Adrenal gland (tissue), 9 donors: ENCODE measurements at regions not wholly inside any gene's neighbourhood (a gene's known extent, or its start where the extent isn't known, plus 50 kb on each side); places are given as distances from the start of the nearest gene placed in this dataset.
"Not testable (repeated sequence)": the region's sequence is repeated elsewhere in the genome, so short reads cannot be mapped to it uniquely, and the experiment has no call there.

Experiments used
- DNase-seq, 7 donors: peaks; one replicate each; pipeline ENCODE4 v3.0.0-alpha.2; 2019 to 2020
- H3K27ac ChIP-seq, 5 donors: fragments of 200-600 bp; sonication (generic) in 4 of 5; 1 replicate in 3 of 5; 2 replicates in 2 of 5; pipeline versions ENCODE4 v1.5.1 to v1.8.0; 2016 to 2020; ENCODE audit warnings: mild to moderate bottlenecking in 1 of 5
- H3K27me3 ChIP-seq: fragments of 200-600 bp; 2 replicates; pipeline ENCODE4 v1.8.0; 2021
- H3K36me3 ChIP-seq, 2 donors: fragments of 200-600 bp; replicated peaks in 1 of 2; 1 replicate in 1 of 2; 2 replicates in 1 of 2; pipeline versions ENCODE4 v1.5.1 to v1.8.0; 2018 to 2022
- H3K4me1 ChIP-seq, 2 donors: fragments of 200-600 bp; replicated peaks in 1 of 2; 1 replicate in 1 of 2; 2 replicates in 1 of 2; pipeline versions ENCODE4 v1.5.1 to v1.8.0; 2018 to 2021
- H3K4me3 ChIP-seq, 4 donors: fragments of 200-600 bp; sonication (generic) in 3 of 4; one replicate each; pipeline ENCODE4 v1.5.1; 2016 to 2018
- H3K9me3 ChIP-seq, 3 donors: fragments of 200-600 bp; sonication (generic) in 1 of 3; replicated peaks in 1 of 3; 1 replicate in 2 of 3; 2 replicates in 1 of 3; pipeline versions ENCODE4 v1.5.1 to v1.8.0; 2016 to 2021
- CTCF ChIP-seq, 6 experiments: fragments of 450-650 bp in 4 of 6; fragments of 200-600 bp in 2 of 6; sonication (generic) in 1 of 6; IDR thresholded peaks; 1 replicate in 5 of 6; 2 replicates in 1 of 6; pipeline versions ENCODE4 v1.5.1 to v1.8.0; 2016 to 2021; ENCODE audit warnings: antibody characterized with exemption in 6 of 6, mild to moderate bottlenecking in 2 of 6, moderate library complexity in 1 of 6
- POLR2A ChIP-seq, 2 donors: fragments of 450-650 bp; IDR thresholded peaks; one replicate each; pipeline ENCODE4 v1.6.1; 2017; ENCODE audit warnings: antibody characterized with exemption in 2 of 2, mild to moderate bottlenecking in 2 of 2, moderate library complexity in 1 of 2
- WGBS, 4 donors: extraction: QIAGEN DNeasy Blood & Tissue Kit in 2 of 4; methylation state at CpG; one replicate each; pipeline versions ENCODE4 v1.1.5 to v1.1.7; 2013 to 2017; 5-methylcytosine and 5-hydroxymethylcytosine counted together
- intact Hi-C, 2 donors: fragments of 100-400 bp; cut with DNase I; formaldehyde crosslinking; loops; one replicate each; pipeline versions ENCODE4 v1.14.1 to v1.15.0; 2022 to 2023
- donor health status: healthy with polysubstance abuse.
- donor health status: Bipolar disorder and iron deficiency.
- donor health status: DM: yes; HTN: yes; CAD: no.
- donor health status: DM: no; HTN: no; CAD: no.
- donor health status: DM: no; HTN: no; CAD: no.

DNA sequence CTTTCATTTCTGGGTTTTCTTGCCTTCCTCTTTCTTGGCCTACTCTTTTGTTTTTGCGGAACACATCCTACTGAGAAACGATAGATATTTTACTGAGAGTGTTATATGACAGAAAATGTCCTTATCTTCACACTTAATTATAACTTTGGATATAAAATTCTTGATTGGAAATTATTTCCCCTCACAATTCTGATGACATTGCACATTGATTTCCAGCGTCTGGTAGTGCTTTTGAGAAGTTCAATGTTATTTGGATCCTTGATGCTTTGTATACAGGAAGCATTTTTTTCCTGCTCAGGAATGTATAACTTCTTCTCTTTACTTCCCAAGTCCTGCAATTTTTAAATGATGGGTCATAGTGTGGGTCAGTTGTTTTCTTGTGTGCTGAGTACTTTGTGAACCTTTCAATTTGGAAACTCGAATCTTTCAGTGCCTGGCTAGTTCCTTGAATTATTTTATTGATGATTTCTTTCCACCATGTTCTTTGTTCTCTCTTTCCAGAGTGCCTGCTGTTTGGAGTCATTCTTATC lies 183.9 kb downstream of the PDCD6IP start:
- Histone ChIP-seq H3K27me3 (no peaks in the 10 kb centered on the region), H3K36me3 (no peaks in the 10 kb centered on the region), H3K9me3 (no peaks in the 10 kb centered on the region), H3K4me3 (no peak overlapping the region), H3K4me1 (no peaks in the 10 kb centered on the region), H3K27ac (no peak overlapping the region)
- 68 to 78% (median 77%) methylated on average over 4 of the region's 4 CpGs for WGBS, 4 donors
- DNase-seq, result no peak
- intact Hi-C loops, result no loop called here
- TF ChIP-seq POLR2A (IDR thresholded peaks at IDR 0.05) (no peak), CTCF (IDR thresholded peaks at IDR 0.05) (no peak)

DNA sequence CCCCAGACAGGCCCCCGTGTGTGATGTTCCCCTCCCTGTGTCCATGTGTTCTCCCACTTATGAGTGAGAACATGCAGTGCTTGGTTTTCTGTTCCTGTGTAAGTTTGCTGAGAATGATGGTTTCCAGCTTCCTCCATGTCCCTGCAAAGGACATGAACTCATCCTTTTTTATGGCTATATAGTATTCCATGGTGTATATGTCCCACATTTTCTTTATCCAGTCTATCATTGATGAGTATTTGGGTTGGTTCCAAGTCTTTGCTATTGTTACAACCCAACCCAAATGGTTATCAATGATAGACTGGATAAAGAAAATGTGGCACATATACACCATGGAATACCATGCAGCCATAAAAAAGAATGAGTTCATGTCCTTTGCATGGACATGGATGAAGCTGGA lies 184.5 kb downstream of the PDCD6IP start:
- 79 to 95% (median 87%) methylated on average over 1 of the region's 1 CpG for WGBS, 4 donors
- DNase-seq, H3K4me3 ChIP-seq, intact Hi-C loops, H3K9me3 ChIP-seq, H3K4me1 ChIP-seq, H3K36me3 ChIP-seq, H3K27me3 ChIP-seq, H3K27ac ChIP-seq: not testable (repeated sequence)

- intact Hi-C loops, result no loop called here
- DNase-seq, result no peak
- no peak for TF ChIP-seq CTCF (IDR thresholded peaks at IDR 0.05)
- H3K9me3 ChIP-seq, result no peaks in the 10 kb centered on the region
- H3K4me3 ChIP-seq, result no peak overlapping the region
- H3K4me1 ChIP-seq, result no peaks in the 10 kb centered on the region
- H3K36me3 ChIP-seq, result no peaks in the 10 kb centered on the region
- WGBS, 4 donors, result 79 to 93% (median 83%) methylated on average over 5 to 6 of the region's 6 CpGs
- no peak overlapping the region for H3K27ac ChIP-seq
- no peaks in the 10 kb centered on the region for H3K27me3 ChIP-seq
These were observed 190.8 kb downstream of the PDCD6IP start for GRCh38 chr3:33989229-33989628.

DNA sequence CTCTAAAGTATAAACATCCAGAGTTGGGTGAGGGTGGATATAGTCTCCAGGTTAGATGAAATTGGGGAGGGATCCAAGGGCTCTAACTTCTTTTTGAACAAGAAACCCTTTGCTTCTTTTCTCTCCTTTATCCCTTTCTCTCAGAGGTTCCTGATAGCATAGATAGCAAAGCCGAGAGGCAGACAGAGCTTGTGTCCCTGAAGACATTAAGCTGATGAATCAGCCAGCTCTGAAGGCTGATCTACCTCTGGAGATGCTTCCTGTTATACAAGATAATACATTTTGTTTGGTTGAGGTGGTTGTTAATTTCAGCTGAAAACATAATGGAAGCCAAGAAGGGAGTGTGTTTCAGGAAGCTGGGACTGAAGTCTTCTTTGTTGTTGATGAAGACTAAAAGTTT lies 193.2 kb downstream of the PDCD6IP start:
- intact Hi-C loops, result no loop called here
- WGBS, 4 donors, result 22 to 40% (median 29%) methylated on average over 1 of the region's 1 CpG
- no peak for TF ChIP-seq CTCF (IDR thresholded peaks at IDR 0.05)
- no peak for TF ChIP-seq POLR2A (IDR thresholded peaks at IDR 0.05)
- Histone ChIP-seq H3K27me3 (no peaks in the 10 kb centered on the region), H3K4me3 (no peak overlapping the region), H3K9me3 (peaks cover 0 to 6% (median 0%) of the 10 kb centered on the region in 3 donors), H3K4me1 (no peaks in the 10 kb centered on the region), H3K36me3 (no peaks in the 10 kb centered on the region), H3K27ac (no peak overlapping the region)
- no peak for DNase-seq

GRCh38 chr3:33993631-33994030 lies 195.2 kb downstream of the PDCD6IP start:
- H3K4me1 ChIP-seq, result no peaks in the 10 kb centered on the region
- TF ChIP-seq CTCF (IDR thresholded peaks at IDR 0.05), result no peak
- TF ChIP-seq POLR2A (IDR thresholded peaks at IDR 0.05), result no peak
- H3K27ac ChIP-seq, result no peak overlapping the region
- intact Hi-C loops, result no loop called here
- no peak overlapping the region for H3K4me3 ChIP-seq
- 64 to 85% (median 79%) methylated on average over 1 of the region's 1 CpG for WGBS, 4 donors
- H3K9me3 ChIP-seq, result peaks cover 0 to 6% (median 0%) of the 10 kb centered on the region in 3 donors
- DNase-seq, result no peak
- H3K27me3 ChIP-seq, result no peaks in the 10 kb centered on the region
- H3K36me3 ChIP-seq, result no peaks in the 10 kb centered on the region
